ENCODE measurements at regions not wholly inside any gene's neighbourhood (a gene's known extent, or its start where the extent isn't known, plus 50 kb on each side); places are given as distances from the start of the nearest gene placed in this dataset.

DNA sequence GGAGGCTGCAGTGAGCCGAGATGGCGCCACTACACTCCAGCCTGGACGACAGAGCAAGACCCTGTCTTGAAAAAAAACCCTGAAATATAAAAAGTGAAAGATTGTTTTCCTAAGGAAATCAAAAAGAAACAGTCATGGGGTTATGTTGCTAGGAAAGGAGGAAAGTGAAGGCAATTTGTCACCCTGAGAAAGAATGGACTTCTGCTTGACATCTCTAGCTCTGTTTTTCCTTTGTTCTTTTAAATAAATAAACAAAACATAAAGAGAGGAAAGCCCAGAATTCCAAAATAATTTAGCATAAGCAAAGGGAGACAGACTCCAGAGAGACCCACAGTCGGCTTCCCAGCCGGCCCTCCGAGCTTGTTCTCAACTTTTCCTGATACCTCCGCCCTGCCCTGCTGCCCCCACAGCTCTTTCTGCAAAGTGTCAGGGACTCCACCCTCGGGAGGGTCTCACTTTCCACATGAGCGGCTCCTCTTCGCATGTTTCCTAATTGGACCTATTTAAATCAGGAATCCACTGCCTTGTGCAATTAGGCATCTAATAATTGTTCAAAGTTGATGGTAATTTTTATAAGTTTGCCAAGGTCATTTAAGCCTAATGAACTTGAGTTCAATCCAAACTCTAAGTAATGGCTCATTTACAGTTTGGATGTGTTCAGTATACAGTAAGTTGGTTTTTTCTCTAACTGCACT lies 49.8 kb upstream of the COPS8 start:
- TF ChIP-seq GATA2 (IDR thresholded peaks at IDR 0.05; ENCODE audit: low read depth, low read length) = no peak
- TF ChIP-seq GATA3 (IDR thresholded peaks at IDR 0.05; ENCODE audit: low read depth, low read length) = no peak

Data from SH-SY5Y (cell line).